Effector memory CD4-positive, alpha-beta T cell (primary cell): ENCODE measurements at regions not wholly inside any gene's neighbourhood (a gene's known extent, or its start where the extent isn't known, plus 50 kb on each side); places are given as distances from the start of the nearest gene placed in this dataset.
"Not testable (repeated sequence)": the region's sequence is repeated elsewhere in the genome, so short reads cannot be mapped to it uniquely, and the experiment has no call there.

Source experiments
- DNase-seq, 3 donors: peaks; one replicate each; pipeline ENCODE4 v3.0.0-alpha.2; 2020
- H3K27ac ChIP-seq: 2 replicates; pipeline ENCODE4 v1.7.0; 2013; ENCODE audit warnings: mild to moderate bottlenecking, low read length, moderate library complexity; ENCODE audit not compliant: insufficient read depth, poor library complexity, severe bottlenecking
- H3K27me3 ChIP-seq: replicated peaks from 2 replicates; pipeline ENCODE4 v1.7.0; 2013; ENCODE audit warnings: mild to moderate bottlenecking, low read length; ENCODE audit not compliant: insufficient read depth, control insufficient read depth, poor library complexity, severe bottlenecking
- H3K36me3 ChIP-seq: 2 replicates; pipeline ENCODE4 v1.7.0; 2013; ENCODE audit warnings: mild to moderate bottlenecking, low read length, moderate library complexity; ENCODE audit not compliant: control insufficient read depth, insufficient read depth
- H3K4me1 ChIP-seq: 2 replicates; pipeline ENCODE4 v1.7.0; 2013; ENCODE audit warnings: low read length, mild to moderate bottlenecking; ENCODE audit not compliant: control insufficient read depth, insufficient read depth, poor library complexity, severe bottlenecking
- H3K4me3 ChIP-seq: 2 replicates; pipeline ENCODE4 v1.7.0; 2013; ENCODE audit warnings: low read length, low read depth, mild to moderate bottlenecking; ENCODE audit not compliant: insufficient read depth, poor library complexity, severe bottlenecking
- H3K9me3 ChIP-seq: 2 replicates; pipeline ENCODE4 v1.7.0; 2013; ENCODE audit warnings: mild to moderate bottlenecking, low read length, moderate library complexity; ENCODE audit not compliant: control insufficient read depth

DNA sequence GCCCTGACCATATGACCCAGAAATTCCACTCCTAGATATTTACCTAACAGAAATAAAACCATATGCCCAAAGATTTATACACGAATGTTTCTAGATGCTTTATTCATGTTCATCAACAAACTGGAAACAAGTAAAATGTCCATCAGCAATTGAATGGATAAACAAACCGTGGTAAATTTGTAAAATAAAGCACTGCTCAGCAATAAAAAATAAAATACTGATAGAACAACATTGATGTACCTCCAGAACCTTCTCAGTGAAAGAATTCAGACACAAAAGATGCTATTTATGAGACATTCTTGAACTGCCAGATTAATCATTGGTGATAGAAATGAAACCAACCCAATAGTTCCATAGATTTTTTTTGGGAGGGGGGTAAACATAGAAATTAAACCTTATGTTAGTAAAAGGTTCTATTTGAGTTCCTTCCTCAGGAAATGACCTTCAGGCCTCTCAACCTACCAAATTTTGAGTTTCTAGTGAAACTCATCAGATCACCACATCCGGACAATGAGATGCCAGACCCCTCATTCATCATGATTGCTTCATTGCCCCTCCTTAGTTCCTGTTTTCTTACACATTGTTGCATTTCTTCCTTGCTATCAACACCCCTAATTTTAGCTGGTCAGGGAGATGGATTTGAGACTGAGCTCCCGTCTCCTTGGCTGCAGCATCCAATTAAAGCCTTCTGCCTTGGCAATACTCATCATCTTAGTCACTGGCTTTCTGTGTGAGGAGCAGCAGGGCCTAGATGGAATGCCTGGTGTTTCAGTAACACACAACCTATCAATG lies 203.5 kb downstream of the LPIN1 start:
- no peak overlapping the region for H3K4me3 ChIP-seq
- H3K9me3 ChIP-seq, result no peaks in the 10 kb centered on the region
- H3K27me3 ChIP-seq, result no peaks in the 10 kb centered on the region
- H3K36me3 ChIP-seq, result no peaks in the 10 kb centered on the region
- no peak for DNase-seq
- H3K4me1 ChIP-seq, result no peaks in the 10 kb centered on the region
- H3K27ac ChIP-seq, result no peak overlapping the region

DNA sequence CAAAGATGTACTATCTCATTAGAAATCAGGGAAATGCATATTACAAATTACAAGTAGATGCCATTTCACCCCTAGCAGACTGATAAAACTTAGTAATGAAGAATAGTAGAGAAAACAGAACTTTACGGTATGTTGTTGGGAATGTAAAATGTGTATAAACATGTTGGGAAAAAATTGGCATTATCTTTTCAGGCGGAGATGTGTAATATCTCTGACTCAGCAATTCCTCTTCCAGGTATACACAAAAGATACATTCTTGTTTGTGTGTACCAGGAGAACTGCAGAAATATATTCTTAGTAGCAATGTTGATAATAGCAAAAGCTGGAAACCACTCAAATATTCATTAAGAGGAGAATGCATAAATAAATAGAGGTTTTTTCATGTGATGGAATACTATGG lies 204.5 kb downstream of the LPIN1 start:
- Histone ChIP-seq H3K4me1 (no peaks in the 10 kb centered on the region), H3K27ac (no peak overlapping the region), H3K9me3 (no peaks in the 10 kb centered on the region), H3K4me3 (no peak overlapping the region), H3K36me3 (no peaks in the 10 kb centered on the region), H3K27me3 (no peaks in the 10 kb centered on the region)
- DNase-seq, result no peak

- H3K4me3 ChIP-seq, H3K27me3 ChIP-seq, H3K4me1 ChIP-seq, H3K27ac ChIP-seq, H3K36me3 ChIP-seq, DNase-seq, H3K9me3 ChIP-seq: not testable (repeated sequence)
Observed at GRCh38 chr2:11951492-11951891, 205.1 kb downstream of the LPIN1 start.

GRCh38 chr2:11953258-11953657 lies 206.8 kb downstream of the LPIN1 start:
- H3K27me3 ChIP-seq, result no peaks in the 10 kb centered on the region
- H3K36me3 ChIP-seq, result no peaks in the 10 kb centered on the region
- no peaks in the 10 kb centered on the region for H3K9me3 ChIP-seq
- H3K4me3 ChIP-seq, result no peak overlapping the region
- no peaks in the 10 kb centered on the region for H3K4me1 ChIP-seq
- no peak for DNase-seq
- H3K27ac ChIP-seq, result no peak overlapping the region

GRCh38 chr2:11955314-11955713 lies 208.9 kb downstream of the LPIN1 start:
- no peak for DNase-seq
- Histone ChIP-seq H3K4me1 (no peaks in the 10 kb centered on the region), H3K27me3 (no peaks in the 10 kb centered on the region), H3K36me3 (no peaks in the 10 kb centered on the region), H3K4me3 (no peak overlapping the region), H3K27ac (no peak overlapping the region), H3K9me3 (no peaks in the 10 kb centered on the region)

GRCh38 chr2:11955884-11956291 lies 209.5 kb downstream of the LPIN1 start:
- Histone ChIP-seq H3K27me3 (no peaks in the 10 kb centered on the region), H3K36me3 (no peaks in the 10 kb centered on the region), H3K27ac (no peak overlapping the region), H3K9me3 (no peaks in the 10 kb centered on the region), H3K4me1 (no peaks in the 10 kb centered on the region), H3K4me3 (no peak overlapping the region)
- DNase-seq, result no peak

DNA sequence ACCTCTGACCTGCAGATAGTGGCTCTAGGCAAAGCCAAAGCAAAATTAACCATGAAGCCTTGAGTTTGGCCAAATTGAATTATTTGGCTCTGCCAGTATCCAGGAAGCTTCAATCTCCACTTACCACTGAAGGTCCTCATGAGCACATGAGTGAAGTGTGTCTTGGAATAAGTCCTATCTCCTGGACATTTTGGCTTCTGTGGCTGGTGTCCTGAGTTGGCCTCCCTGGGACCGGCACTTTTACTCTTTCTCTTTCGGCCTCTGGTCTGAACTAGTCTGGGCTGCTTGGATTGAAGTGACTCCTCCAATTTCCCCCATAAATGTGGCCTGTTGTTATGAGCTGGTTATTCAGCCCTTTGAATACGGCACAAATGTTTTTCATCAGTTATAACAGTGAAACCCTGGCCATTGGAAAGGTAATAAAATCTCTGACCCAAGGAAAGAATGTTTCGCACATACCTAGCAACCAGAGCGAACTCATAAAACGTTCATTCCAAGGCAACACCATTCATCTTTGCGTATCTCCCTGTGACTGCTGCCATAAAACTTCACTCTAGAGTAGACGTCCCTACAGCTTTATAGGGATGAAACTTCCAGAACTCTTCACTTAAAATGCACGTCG lies 216.4 kb downstream of the LPIN1 start:
- no peaks in the 10 kb centered on the region for H3K36me3 ChIP-seq
- H3K27ac ChIP-seq, result no peak overlapping the region
- no peaks in the 10 kb centered on the region for H3K9me3 ChIP-seq
- no peak for DNase-seq
- no peak overlapping the region for H3K4me3 ChIP-seq
- no peaks in the 10 kb centered on the region for H3K27me3 ChIP-seq
- H3K4me1 ChIP-seq, result no peaks in the 10 kb centered on the region

DNA sequence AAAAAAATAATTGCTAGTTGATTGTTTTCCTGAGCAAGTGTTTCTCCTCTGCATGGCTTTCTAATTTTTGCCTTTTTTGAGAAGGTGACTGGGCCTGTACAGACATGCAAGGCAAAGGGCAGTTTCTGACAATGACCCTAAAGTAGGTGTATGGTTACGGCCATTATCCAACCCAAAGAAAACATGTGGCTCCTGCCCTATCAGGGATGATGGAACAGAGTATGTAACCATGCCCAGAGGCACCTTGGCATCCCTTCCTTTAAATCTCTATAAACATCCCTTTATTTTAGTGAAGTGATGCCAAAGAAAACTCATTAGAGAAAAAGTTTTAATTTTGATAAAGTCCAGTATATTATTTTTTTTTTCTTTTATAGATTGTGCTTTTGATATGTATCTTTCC lies 217.5 kb downstream of the LPIN1 start:
- Histone ChIP-seq H3K4me3 (no peak overlapping the region), H3K36me3 (no peaks in the 10 kb centered on the region), H3K4me1 (no peaks in the 10 kb centered on the region), H3K9me3 (no peaks in the 10 kb centered on the region), H3K27me3 (no peaks in the 10 kb centered on the region), H3K27ac (no peak overlapping the region)
- no peak for DNase-seq

GRCh38 chr2:11967946-11968465 lies 221.6 kb downstream of the LPIN1 start:
- no peak overlapping the region for H3K27ac ChIP-seq
- H3K4me1 ChIP-seq, result no peaks in the 10 kb centered on the region
- H3K27me3 ChIP-seq, result no peaks in the 10 kb centered on the region
- H3K4me3 ChIP-seq, result no peak overlapping the region
- no peaks in the 10 kb centered on the region for H3K9me3 ChIP-seq
- no peaks in the 10 kb centered on the region for H3K36me3 ChIP-seq
- DNase-seq, result no peak

GRCh38 chr2:11968521-11968920 lies 222.1 kb downstream of the LPIN1 start:
- Histone ChIP-seq H3K4me3 (no peak overlapping the region), H3K36me3 (no peaks in the 10 kb centered on the region), H3K4me1 (no peaks in the 10 kb centered on the region), H3K27ac (no peak overlapping the region), H3K27me3 (no peaks in the 10 kb centered on the region), H3K9me3 (no peaks in the 10 kb centered on the region)
- DNase-seq, result no peak
